H1 (cell line): ENCODE measurements at regions not wholly inside any gene's neighbourhood (a gene's known extent, or its start where the extent isn't known, plus 50 kb on each side); places are given as distances from the start of the nearest gene placed in this dataset.
A peak's percentile ranks its signal among the peaks of the same experiment; 100 is the strongest.

ENCODE experiments used
- CTCF ChIA-PET: fragments of 300-600 bp; sonication (Branson Sonifier 250); formaldehyde crosslinking; loops from one replicate; lab custom pipeline; 2021; ENCODE audit not compliant: partially characterized antibody; lab: Charles Lee
- POLR2A ChIA-PET: fragments of 300-600 bp; sonication (Branson Sonifier 250); formaldehyde crosslinking; loops from one replicate; lab custom pipeline; 2021; ENCODE audit warnings: inconsistent platforms; ENCODE audit not compliant: partially characterized antibody; lab: Charles Lee
- DNase-seq, 2 experiments: peaks; one replicate each; pipeline versions ENCODE4 v3.0.0 to v3.0.0-alpha.2; 2010 to 2022; ENCODE audit warnings: low spot score in 2 of 2, low read depth in 1 of 2, mixed read lengths in 1 of 2
- FAIRE-seq: peaks from 2 replicates; lab custom pipeline; 2011; peaks lifted over from hg19 to GRCh38; lab: Jason Lieb, UNC
- H2AFZ ChIP-seq: 2 replicates; pipeline ENCODE4 v1.8.1; 2012; ENCODE audit warnings: low read length, inconsistent platforms
- H2AK5ac ChIP-seq: 2 replicates; pipeline ENCODE4 v1.6.1; 2013; ENCODE audit warnings: low read depth, low read length
- H2BK120ac ChIP-seq: replicated peaks from 2 replicates; pipeline ENCODE3; 2013; ENCODE audit warnings: low read depth, low read length, inconsistent platforms
- H2BK12ac ChIP-seq: 2 replicates; pipeline ENCODE4 v1.6.1; 2013; ENCODE audit warnings: low read depth, low read length
- H2BK15ac ChIP-seq: 2 replicates; pipeline ENCODE4 v1.6.1; 2013; ENCODE audit warnings: low read length
- H2BK20ac ChIP-seq: 2 replicates; pipeline ENCODE4 v1.6.1; 2013; ENCODE audit warnings: low read length
- H2BK5ac ChIP-seq: 2 replicates; pipeline ENCODE4 v1.6.1; 2013; ENCODE audit warnings: low read depth, low read length
- H3K14ac ChIP-seq: 2 replicates; pipeline ENCODE4 v1.6.1; 2013; ENCODE audit warnings: inconsistent platforms; ENCODE audit not compliant: insufficient read length
- H3K18ac ChIP-seq: 2 replicates; pipeline ENCODE4 v1.6.1; 2013; ENCODE audit warnings: low read length; ENCODE audit errors: extremely low read depth
- H3K23ac ChIP-seq: 2 replicates; pipeline ENCODE4 v1.6.1; 2013; ENCODE audit warnings: inconsistent platforms; ENCODE audit not compliant: insufficient read length
- H3K23me2 ChIP-seq: 2 replicates; pipeline ENCODE4 v1.6.1; 2013; ENCODE audit warnings: low read depth, low read length
- H3K27ac ChIP-seq: 2 replicates; pipeline ENCODE4 v1.6.1; 2011; ENCODE audit warnings: low read depth, low read length, inconsistent platforms
- H3K27me3 ChIP-seq, 4 experiments: replicated peaks in 1 of 4; 1 replicate in 1 of 4; 2 replicates in 3 of 4; pipeline versions ENCODE4 v1.6.1 to v1.8.1; 2011 to 2013; ENCODE audit warnings: low read length in 3 of 4, mild to moderate bottlenecking in 3 of 4, inconsistent platforms in 2 of 4, mixed read lengths in 2 of 4, moderate library complexity in 1 of 4; ENCODE audit not compliant: control insufficient read depth in 3 of 4, insufficient read depth in 3 of 4; ENCODE audit errors: extremely low read depth in 1 of 4
- H3K36me3 ChIP-seq, 4 experiments: 2 replicates each; pipeline versions ENCODE4 v1.6.1 to v1.8.1; 2011 to 2013; ENCODE audit warnings: mild to moderate bottlenecking in 4 of 4, low read length in 3 of 4, moderate library complexity in 2 of 4, control low read depth in 1 of 4, inconsistent platforms in 1 of 4; ENCODE audit not compliant: insufficient read depth in 4 of 4, control insufficient read depth in 2 of 4
- H3K4ac ChIP-seq: replicated peaks from 2 replicates; pipeline ENCODE3; 2013; ENCODE audit warnings: low read length, low read depth, mixed read lengths, inconsistent platforms; ENCODE audit not compliant: insufficient read length
- H3K4me1 ChIP-seq, 4 experiments: replicated peaks in 1 of 4; 1 replicate in 1 of 4; 2 replicates in 3 of 4; pipeline versions ENCODE4 v1.6.1 to v1.8.1; 2011 to 2013; ENCODE audit warnings: low read length in 3 of 4, inconsistent platforms in 2 of 4, mixed read lengths in 1 of 4; ENCODE audit not compliant: insufficient read depth in 4 of 4, control insufficient read depth in 3 of 4
- H3K4me2 ChIP-seq, 2 experiments: 2 replicates each; pipeline versions ENCODE4 v1.6.1 to v1.8.1; 2011 to 2013; ENCODE audit warnings: low read depth in 2 of 2, low read length in 2 of 2, control low read depth in 1 of 2, inconsistent platforms in 1 of 2, mild to moderate bottlenecking in 1 of 2; ENCODE audit not compliant: insufficient read depth in 1 of 2
- H3K4me3 ChIP-seq, 4 experiments: fragments of 200-600, 300-600 bp in 1 of 4; sonication (generic), shearing (Covaris generic), sonication (Bioruptor Twin) in 1 of 4; 2 replicates each; pipeline versions ENCODE4 v1.5.1 to v1.8.1; 2011 to 2016; ENCODE audit warnings: low read length in 4 of 4, low read depth in 3 of 4, control low read depth in 2 of 4, inconsistent platforms in 2 of 4, mild to moderate bottlenecking in 2 of 4, mixed read lengths in 1 of 4, moderate library complexity in 1 of 4; ENCODE audit not compliant: insufficient read depth in 2 of 4; ENCODE audit errors: extremely low read depth in 1 of 4
- H3K56ac ChIP-seq: replicated peaks from 2 replicates; pipeline ENCODE3; 2013; ENCODE audit warnings: low read depth, mild to moderate bottlenecking, mixed read lengths, low read length, inconsistent platforms; ENCODE audit not compliant: insufficient read length
- H3K79me1 ChIP-seq: 2 replicates; pipeline ENCODE4 v1.6.1; 2013; ENCODE audit warnings: low read depth, low read length, control low read depth
- H3K79me2 ChIP-seq, 2 experiments: 2 replicates each; pipeline versions ENCODE4 v1.6.1 to v1.8.1; 2012 to 2013; ENCODE audit warnings: low read length in 2 of 2, mild to moderate bottlenecking in 2 of 2, inconsistent platforms in 1 of 2; ENCODE audit not compliant: insufficient read depth in 2 of 2, control insufficient read depth in 1 of 2
- H3K9ac ChIP-seq, 4 experiments: replicated peaks in 1 of 4; 1 replicate in 1 of 4; 2 replicates in 3 of 4; pipeline versions ENCODE4 v1.6.1 to v1.8.1; 2011 to 2013; ENCODE audit warnings: low read depth in 3 of 4, low read length in 3 of 4, control low read depth in 2 of 4, mild to moderate bottlenecking in 2 of 4, moderate library complexity in 2 of 4, inconsistent platforms in 1 of 4; ENCODE audit errors: extremely low read depth in 1 of 4
- H3K9me3 ChIP-seq, 2 experiments: 2 replicates each; pipeline versions ENCODE4 v1.6.1 to v1.8.1; 2012 to 2013; ENCODE audit warnings: mild to moderate bottlenecking in 2 of 2, moderate library complexity in 2 of 2, control low read depth in 1 of 2, inconsistent platforms in 1 of 2, low read depth in 1 of 2, low read length in 1 of 2, mixed read lengths in 1 of 2; ENCODE audit not compliant: insufficient read depth in 2 of 2
- H4K20me1 ChIP-seq, 2 experiments: replicated peaks in 1 of 2; 2 replicates each; pipeline versions ENCODE3 to v1.8.1; 2011 to 2013; ENCODE audit warnings: inconsistent platforms in 2 of 2, low read length in 2 of 2, mild to moderate bottlenecking in 1 of 2; ENCODE audit not compliant: insufficient read depth in 2 of 2, control insufficient read depth in 1 of 2
- H4K5ac ChIP-seq: 2 replicates; pipeline ENCODE4 v1.6.1; 2013; ENCODE audit warnings: low read length, low read depth, mixed read lengths, inconsistent platforms; ENCODE audit not compliant: insufficient read length
- H4K8ac ChIP-seq: 2 replicates; pipeline ENCODE4 v1.8.0; 2013; ENCODE audit warnings: mild to moderate bottlenecking, moderate library complexity, low read length, inconsistent platforms; ENCODE audit not compliant: insufficient read depth; ENCODE audit errors: extremely low read depth
- H4K91ac ChIP-seq: replicated peaks from 2 replicates; pipeline ENCODE3; 2013; ENCODE audit warnings: low read length, mixed read lengths, inconsistent platforms; ENCODE audit not compliant: insufficient read length
- BACH1 ChIP-seq: IDR thresholded peaks from 2 replicates; pipeline ENCODE4 v1.6.1; 2012; ENCODE audit warnings: low read length, improper control_type of control experiment
- CBX8 ChIP-seq: fragments of 300-800, 300-1000 bp; sonication (generic); IDR thresholded peaks from 2 replicates; pipeline ENCODE4 v1.7.1; 2016; ENCODE audit warnings: low read depth, low read length, borderline replicate concordance
- GABPA ChIP-seq: IDR thresholded peaks from 2 replicates; pipeline ENCODE4 v1.6.1; 2011; ENCODE audit warnings: mild to moderate bottlenecking, low read length, moderate library complexity, borderline replicate concordance; ENCODE audit not compliant: insufficient read depth
- HDAC2 ChIP-seq, 2 experiments: fragments of 300-600 bp in 1 of 2; sonication (generic) in 1 of 2; IDR thresholded peaks; 2 replicates each; pipeline ENCODE4 v1.6.1; 2011 to 2012; ENCODE audit warnings: low read depth in 2 of 2, low read length in 2 of 2, mild to moderate bottlenecking in 2 of 2, moderate library complexity in 2 of 2, borderline replicate concordance in 1 of 2, inconsistent platforms in 1 of 2
- YY1 ChIP-seq: IDR thresholded peaks from 2 replicates; pipeline ENCODE4 v1.6.1; 2011; ENCODE audit warnings: low read depth, mild to moderate bottlenecking, low read length
- WGBS, 2 experiments: shearing (Covaris generic) in 1 of 2; methylation state at CpG; one replicate each; pipeline versions ENCODE4 v1.1.6 to v1.1.7; 2013 to 2015; ENCODE audit warnings: low lambda C conversion rate in 2 of 2, mixed read lengths in 2 of 2, inconsistent platforms in 1 of 2, low coverage in 1 of 2, missing lambda C conversion rate in 1 of 2; ENCODE audit not compliant: insufficient replicate concordance in 2 of 2, insufficient coverage in 1 of 2, insufficient read length in 1 of 2; ENCODE audit errors: extremely low coverage in 1 of 2, missing lambda C conversion rate in 1 of 2; 5-methylcytosine and 5-hydroxymethylcytosine counted together

- Histone ChIP-seq H4K91ac (no peak overlapping the region), H4K20me1 (no peaks in the 10 kb centered on the region), H3K79me2 (no peaks in the 10 kb centered on the region), H2BK5ac (no peak overlapping the region), H3K23ac (no peak overlapping the region), H3K27me3 (no peaks in the 10 kb centered on the region), H3K79me1 (no peaks in the 10 kb centered on the region), H3K23me2 (no peaks in the 10 kb centered on the region), H3K9ac (no peak overlapping the region), H4K5ac (no peak overlapping the region), H3K9me3 (peaks cover 14 to 15% of the 10 kb centered on the region in 2 experiments; a peak in 2 of 4 replicates), H3K4me3 (no peak overlapping the region), H3K56ac (no peak overlapping the region), H3K14ac (no peak overlapping the region), H2BK12ac (no peak overlapping the region), H2BK120ac (no peak overlapping the region), H3K36me3 (peaks cover 0 to 3% (median 0%) of the 10 kb centered on the region in 4 experiments; a peak in 1 of 8 replicates), H3K4ac (no peak overlapping the region), H3K4me2 (no peak overlapping the region), H2AFZ (peak overlapping the region; percentile 19; the same call in 1 of the 2 replicates), H4K8ac (no peak overlapping the region), H3K18ac (no peak overlapping the region), H3K4me1 (no peaks in the 10 kb centered on the region), H3K27ac (no peak overlapping the region), H2BK15ac (no peak overlapping the region), H2AK5ac (no peak overlapping the region), H2BK20ac (0 out of 2 replicates have a peak overlapping the region, but pooled peaks have one; percentile 62)
- POLR2A ChIA-PET, result no interaction called here
- TF ChIP-seq GABPA (no peak), YY1 (no peak), CBX8 (no peak), HDAC2 (IDR thresholded peaks at IDR 0.05; ENCODE audit: borderline replicate concordance in 1 of 2, low read depth in 2 of 2, low read length in 2 of 2) (no peak), BACH1 (no peak)
- DNase-seq (no peak), FAIRE-seq (no peak)
- WGBS, 2 experiments, result 72% methylated on average over 7 of the region's 7 CpGs; no CpG with 5 or more reads in 1 of the 2 experiments
- CTCF ChIA-PET, result no interaction called here
Measured at GRCh38 chr7:49389871-49390479, 383.5 kb upstream of the VWC2 start.
